K562 (cell line): ENCODE measurements at regions not wholly inside any gene's neighbourhood (a gene's known extent, or its start where the extent isn't known, plus 50 kb on each side); places are given as distances from the start of the nearest gene placed in this dataset.

Source experiments
- POLR2A ChIP-seq: fragments of 450-650 bp; conservative IDR thresholded peaks from 2 replicates; pipeline ENCODE4 v1.6.1; 2016
- ZNF764 ChIP-seq: fragments of 250-450 bp; sonication (Bioruptor Pico); IDR thresholded peaks from 2 replicates; pipeline ENCODE4 v1.4.0; 2020; ENCODE audit warnings: low read depth, mild to moderate bottlenecking, moderate library complexity
- TF ChIP-seq, protein P1 (sequence below): sonication (generic); formaldehyde crosslinking; IDR thresholded peaks from 2 replicates; pipeline ENCODE4 v1.8.0; 2023; ENCODE audit warnings: missing genetic modification reagents, mild to moderate bottlenecking, borderline replicate concordance

DNA sequence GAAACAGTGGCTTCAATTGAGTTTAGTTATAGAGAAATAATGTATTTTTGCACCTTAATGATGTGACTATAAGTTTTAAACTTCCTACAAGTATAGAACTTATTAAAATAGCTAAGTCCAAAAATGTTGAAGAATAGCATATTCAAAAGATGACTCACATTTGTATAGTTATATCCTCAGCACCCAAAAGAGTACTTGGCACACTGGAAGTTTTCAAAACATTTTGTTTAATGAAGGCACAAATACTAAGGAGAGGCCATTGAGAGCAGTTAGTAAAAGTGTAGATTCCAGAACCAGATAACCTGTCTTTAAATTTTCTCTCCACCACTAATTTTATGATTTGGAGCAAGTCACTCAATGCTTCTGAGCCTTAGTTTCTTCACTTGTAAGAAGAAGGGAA lies 226.9 kb upstream of the MID1 start:
- TF ChIP-seq, protein P1, sequence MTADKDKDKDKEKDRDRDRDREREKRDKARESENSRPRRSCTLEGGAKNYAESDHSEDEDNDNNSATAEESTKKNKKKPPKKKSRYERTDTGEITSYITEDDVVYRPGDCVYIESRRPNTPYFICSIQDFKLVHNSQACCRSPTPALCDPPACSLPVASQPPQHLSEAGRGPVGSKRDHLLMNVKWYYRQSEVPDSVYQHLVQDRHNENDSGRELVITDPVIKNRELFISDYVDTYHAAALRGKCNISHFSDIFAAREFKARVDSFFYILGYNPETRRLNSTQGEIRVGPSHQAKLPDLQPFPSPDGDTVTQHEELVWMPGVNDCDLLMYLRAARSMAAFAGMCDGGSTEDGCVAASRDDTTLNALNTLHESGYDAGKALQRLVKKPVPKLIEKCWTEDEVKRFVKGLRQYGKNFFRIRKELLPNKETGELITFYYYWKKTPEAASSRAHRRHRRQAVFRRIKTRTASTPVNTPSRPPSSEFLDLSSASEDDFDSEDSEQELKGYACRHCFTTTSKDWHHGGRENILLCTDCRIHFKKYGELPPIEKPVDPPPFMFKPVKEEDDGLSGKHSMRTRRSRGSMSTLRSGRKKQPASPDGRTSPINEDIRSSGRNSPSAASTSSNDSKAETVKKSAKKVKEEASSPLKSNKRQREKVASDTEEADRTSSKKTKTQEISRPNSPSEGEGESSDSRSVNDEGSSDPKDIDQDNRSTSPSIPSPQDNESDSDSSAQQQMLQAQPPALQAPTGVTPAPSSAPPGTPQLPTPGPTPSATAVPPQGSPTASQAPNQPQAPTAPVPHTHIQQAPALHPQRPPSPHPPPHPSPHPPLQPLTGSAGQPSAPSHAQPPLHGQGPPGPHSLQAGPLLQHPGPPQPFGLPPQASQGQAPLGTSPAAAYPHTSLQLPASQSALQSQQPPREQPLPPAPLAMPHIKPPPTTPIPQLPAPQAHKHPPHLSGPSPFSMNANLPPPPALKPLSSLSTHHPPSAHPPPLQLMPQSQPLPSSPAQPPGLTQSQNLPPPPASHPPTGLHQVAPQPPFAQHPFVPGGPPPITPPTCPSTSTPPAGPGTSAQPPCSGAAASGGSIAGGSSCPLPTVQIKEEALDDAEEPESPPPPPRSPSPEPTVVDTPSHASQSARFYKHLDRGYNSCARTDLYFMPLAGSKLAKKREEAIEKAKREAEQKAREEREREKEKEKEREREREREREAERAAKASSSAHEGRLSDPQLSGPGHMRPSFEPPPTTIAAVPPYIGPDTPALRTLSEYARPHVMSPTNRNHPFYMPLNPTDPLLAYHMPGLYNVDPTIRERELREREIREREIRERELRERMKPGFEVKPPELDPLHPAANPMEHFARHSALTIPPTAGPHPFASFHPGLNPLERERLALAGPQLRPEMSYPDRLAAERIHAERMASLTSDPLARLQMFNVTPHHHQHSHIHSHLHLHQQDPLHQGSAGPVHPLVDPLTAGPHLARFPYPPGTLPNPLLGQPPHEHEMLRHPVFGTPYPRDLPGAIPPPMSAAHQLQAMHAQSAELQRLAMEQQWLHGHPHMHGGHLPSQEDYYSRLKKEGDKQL (CRISPR knock-in tag), result no peak
- TF ChIP-seq ZNF764 (CRISPR knock-in tag) (no peak), POLR2A (no peak)
